ENCODE measurements at regions not wholly inside any gene's neighbourhood (a gene's known extent, or its start where the extent isn't known, plus 50 kb on each side); places are given as distances from the start of the nearest gene placed in this dataset.

DNA sequence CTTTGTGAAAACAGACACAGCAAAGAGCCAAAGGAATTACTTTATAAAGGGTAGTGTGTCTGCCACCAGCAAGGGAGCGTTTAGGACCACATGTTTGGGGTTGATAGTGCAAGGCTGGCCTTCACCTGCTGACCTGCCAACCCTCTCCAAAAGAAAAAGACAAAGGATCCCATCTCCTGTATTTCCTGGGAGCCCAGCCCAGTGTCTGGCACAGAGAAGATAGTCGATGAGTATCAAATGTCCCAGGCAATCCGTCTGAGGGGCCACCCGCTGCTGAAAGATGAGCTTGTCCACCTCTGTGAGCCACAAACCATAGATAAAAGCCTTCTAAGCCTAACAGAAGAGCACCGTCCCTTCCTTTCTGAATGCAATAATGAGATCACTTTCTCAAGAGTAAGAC lies 154.8 kb upstream of the CTNNB1 start:
- H3K56ac ChIP-seq (replicated peaks; ENCODE audit: insufficient read length, low read depth, low read length) = no peak overlapping the region
- H2BK15ac ChIP-seq (ENCODE audit: low read length) = no peak overlapping the region
- H2BK20ac ChIP-seq (ENCODE audit: low read length) = no peak overlapping the region
- no peak overlapping the region for H3K18ac ChIP-seq (ENCODE audit: extremely low read depth, low read length)
- no peak overlapping the region for H2BK120ac ChIP-seq (replicated peaks; ENCODE audit: low read depth, low read length)
- no peak overlapping the region for H3K4me3 ChIP-seq (ENCODE audit: extremely low read depth in 1 of 4, insufficient read depth in 2 of 4, low read depth in 3 of 4, low read length in 4 of 4)
- DNase-seq (ENCODE audit: low read depth in 1 of 2, low spot score in 2 of 2) (no peak), FAIRE-seq (no peak)
- H4K91ac ChIP-seq (replicated peaks; ENCODE audit: insufficient read length, low read length) = no peak overlapping the region
- no peak overlapping the region for H2BK12ac ChIP-seq (ENCODE audit: low read depth, low read length)
- H3K14ac ChIP-seq (ENCODE audit: insufficient read length) = no peak overlapping the region
- H2AFZ ChIP-seq (ENCODE audit: low read length) = no peak overlapping the region
- H3K79me1 ChIP-seq (ENCODE audit: low read depth, low read length) = no peaks in the 10 kb centered on the region
- no peak overlapping the region for H4K5ac ChIP-seq (ENCODE audit: insufficient read length, low read depth, low read length)
- no peak overlapping the region for H3K27ac ChIP-seq (ENCODE audit: low read depth, low read length)
- H3K9me3 ChIP-seq (ENCODE audit: insufficient read depth in 2 of 2, low read depth in 1 of 2, low read length in 1 of 2) = peaks cover 0 to 4% of the 10 kb centered on the region in 2 experiments; a peak in 1 of 4 replicates
- H3K9ac ChIP-seq (replicated peaks in 1 of 4; ENCODE audit: extremely low read depth in 1 of 4, low read depth in 3 of 4, low read length in 3 of 4) = no peak overlapping the region
- no peak overlapping the region for H2AK5ac ChIP-seq (ENCODE audit: low read depth, low read length)
- no peak overlapping the region for H3K23ac ChIP-seq (ENCODE audit: insufficient read length)
- no peaks in the 10 kb centered on the region for H3K36me3 ChIP-seq (ENCODE audit: control insufficient read depth in 2 of 4, insufficient read depth in 4 of 4, low read length in 3 of 4)
- H4K8ac ChIP-seq (ENCODE audit: extremely low read depth, insufficient read depth, low read length) = no peak overlapping the region
- no peaks in the 10 kb centered on the region for H3K23me2 ChIP-seq (ENCODE audit: low read depth, low read length)
- 98% methylated on average over 3 of the region's 5 CpGs; no CpG with 5 or more reads in 1 of the 2 experiments for WGBS, 2 experiments (ENCODE audit: extremely low coverage in 1 of 2, insufficient coverage in 1 of 2, insufficient read length in 1 of 2, insufficient replicate concordance in 2 of 2, low coverage in 1 of 2, low lambda C conversion rate in 2 of 2, missing lambda C conversion rate in 1 of 2)
- H3K4me2 ChIP-seq (ENCODE audit: insufficient read depth in 1 of 2, low read depth in 2 of 2, low read length in 2 of 2) = no peak overlapping the region
- no peaks in the 10 kb centered on the region for H3K79me2 ChIP-seq (ENCODE audit: control insufficient read depth in 1 of 2, insufficient read depth in 2 of 2, low read length in 2 of 2)
- no peaks in the 10 kb centered on the region for H4K20me1 ChIP-seq (replicated peaks in 1 of 2; ENCODE audit: control insufficient read depth in 1 of 2, insufficient read depth in 2 of 2, low read length in 2 of 2)
- POLR2A ChIA-PET (ENCODE audit: partially characterized antibody) = no interaction called here
- no peaks in the 10 kb centered on the region for H3K27me3 ChIP-seq (replicated peaks in 1 of 4; ENCODE audit: control insufficient read depth in 3 of 4, extremely low read depth in 1 of 4, insufficient read depth in 3 of 4, low read length in 3 of 4)
- CTCF ChIA-PET (ENCODE audit: partially characterized antibody) = no interaction called here
- H3K4me1 ChIP-seq (replicated peaks in 1 of 4; ENCODE audit: control insufficient read depth in 3 of 4, insufficient read depth in 4 of 4, low read length in 3 of 4) = peaks cover 0 to 3% (median 2%) of the 10 kb centered on the region in 4 experiments; a peak in 4 of 7 replicates
- H3K4ac ChIP-seq (replicated peaks; ENCODE audit: insufficient read length, low read depth, low read length) = no peak overlapping the region
- H2BK5ac ChIP-seq (ENCODE audit: low read depth, low read length) = no peak overlapping the region
- no peak for TF ChIP-seq TAF1 (IDR thresholded peaks at IDR 0.05; ENCODE audit: low read depth, low read length)
- no peak for TF ChIP-seq CBX5 (IDR thresholded peaks at IDR 0.05; ENCODE audit: low read depth, low read length)
- TF ChIP-seq SAP30 (IDR thresholded peaks at IDR 0.05; ENCODE audit: insufficient read depth, insufficient replicate concordance, low read length) = no peak
- no peak for TF ChIP-seq KDM5A (IDR thresholded peaks at IDR 0.05; ENCODE audit: low read length)
- TF ChIP-seq BCL11A (IDR thresholded peaks at IDR 0.05; ENCODE audit: low read depth in 2 of 2, low read length in 2 of 2) = no peak
- no peak for TF ChIP-seq EGR1 (IDR thresholded peaks at IDR 0.05; ENCODE audit: borderline replicate concordance, low read depth, low read length)
- TF ChIP-seq TBP (IDR thresholded peaks at IDR 0.05; ENCODE audit: low read depth, low read length) = no peak
- TF ChIP-seq EZH2 (IDR thresholded peaks at IDR 0.05; ENCODE audit: low read depth, low read length, severe bottlenecking) = no peak
- TF ChIP-seq TEAD4 (IDR thresholded peaks at IDR 0.05; ENCODE audit: low read depth, low read length) = no peak
- no peak for TF ChIP-seq KDM1A (IDR thresholded peaks at IDR 0.05; ENCODE audit: borderline replicate concordance, low read length)
- TF ChIP-seq ASH2L (IDR thresholded peaks at IDR 0.05; ENCODE audit: low read length) = no peak
- TF ChIP-seq ZNF274 (IDR thresholded peaks at IDR 0.05; ENCODE audit: borderline replicate concordance, extremely low read depth, low read length) = no peak
- no peak for TF ChIP-seq JUND (IDR thresholded peaks at IDR 0.05; ENCODE audit: low read length)
- TF ChIP-seq POU5F1 (IDR thresholded peaks at IDR 0.05; ENCODE audit: low read depth, low read length) = no peak
- TF ChIP-seq RAD21 (IDR thresholded peaks at IDR 0.05 in 1 of 2, conservative IDR thresholded peaks at IDR 0.05 in 1 of 2; ENCODE audit: low read depth in 2 of 2, low read length in 2 of 2) = no peak
- TF ChIP-seq, protein P1, sequence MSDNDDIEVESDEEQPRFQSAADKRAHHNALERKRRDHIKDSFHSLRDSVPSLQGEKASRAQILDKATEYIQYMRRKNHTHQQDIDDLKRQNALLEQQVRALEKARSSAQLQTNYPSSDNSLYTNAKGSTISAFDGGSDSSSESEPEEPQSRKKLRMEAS (IDR thresholded peaks at IDR 0.05) = no peak
